Spleen (tissue), 7 donors: ENCODE measurements at regions not wholly inside any gene's neighbourhood (a gene's known extent, or its start where the extent isn't known, plus 50 kb on each side); places are given as distances from the start of the nearest gene placed in this dataset.

Experiments
- POLR2A ChIP-seq, 3 donors: fragments of 450-650 bp; IDR thresholded peaks; one replicate each; pipeline ENCODE4 v1.5.1; 2017; ENCODE audit warnings: antibody characterized with exemption in 3 of 3, mild to moderate bottlenecking in 1 of 3
- POLR2AphosphoS5 ChIP-seq, 3 donors: sonication (generic); formaldehyde crosslinking; IDR thresholded peaks; one replicate each; pipeline ENCODE4 v1.5.1; 2017; ENCODE audit warnings: antibody characterized with exemption in 3 of 3
- TF ChIP-seq, protein P1 (sequence below), 11 experiments: fragments of 200-600 bp in 7 of 11; fragments of 450-650 bp in 4 of 11; sonication (generic) in 4 of 11; IDR thresholded peaks in 8 of 11; conservative IDR thresholded peaks in 3 of 11; 1 replicate in 7 of 11; 2 replicates in 4 of 11; pipeline versions ENCODE4 v1.4.0 to v1.8.0; 2016 to 2021; ENCODE audit warnings: antibody characterized with exemption in 11 of 11, inconsistent platforms in 4 of 11, mild to moderate bottlenecking in 1 of 11
- donor health status: DM: no; HTN: no; CAD: no; lungs with moderate emphysema.
- donor health status: DM: no; HTN: no; CAD: no.
- donor health status: DM: no; HTN: no; CAD: no.

GRCh38 chr5:24268482-24269056, 376.2 kb downstream of the CDH10 start:
- TF ChIP-seq POLR2A (IDR thresholded peaks at IDR 0.05) = no peak
- no peak for TF ChIP-seq POLR2AphosphoS5 (IDR thresholded peaks at IDR 0.05)
- TF ChIP-seq, protein P1, sequence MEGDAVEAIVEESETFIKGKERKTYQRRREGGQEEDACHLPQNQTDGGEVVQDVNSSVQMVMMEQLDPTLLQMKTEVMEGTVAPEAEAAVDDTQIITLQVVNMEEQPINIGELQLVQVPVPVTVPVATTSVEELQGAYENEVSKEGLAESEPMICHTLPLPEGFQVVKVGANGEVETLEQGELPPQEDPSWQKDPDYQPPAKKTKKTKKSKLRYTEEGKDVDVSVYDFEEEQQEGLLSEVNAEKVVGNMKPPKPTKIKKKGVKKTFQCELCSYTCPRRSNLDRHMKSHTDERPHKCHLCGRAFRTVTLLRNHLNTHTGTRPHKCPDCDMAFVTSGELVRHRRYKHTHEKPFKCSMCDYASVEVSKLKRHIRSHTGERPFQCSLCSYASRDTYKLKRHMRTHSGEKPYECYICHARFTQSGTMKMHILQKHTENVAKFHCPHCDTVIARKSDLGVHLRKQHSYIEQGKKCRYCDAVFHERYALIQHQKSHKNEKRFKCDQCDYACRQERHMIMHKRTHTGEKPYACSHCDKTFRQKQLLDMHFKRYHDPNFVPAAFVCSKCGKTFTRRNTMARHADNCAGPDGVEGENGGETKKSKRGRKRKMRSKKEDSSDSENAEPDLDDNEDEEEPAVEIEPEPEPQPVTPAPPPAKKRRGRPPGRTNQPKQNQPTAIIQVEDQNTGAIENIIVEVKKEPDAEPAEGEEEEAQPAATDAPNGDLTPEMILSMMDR (IDR thresholded peaks at IDR 0.05 in 8 of 11, conservative IDR thresholded peaks at IDR 0.05 in 3 of 11) = no peak
